ENCODE measurements at regions not wholly inside any gene's neighbourhood (a gene's known extent, or its start where the extent isn't known, plus 50 kb on each side); places are given as distances from the start of the nearest gene placed in this dataset.

GRCh38 chr13:37326334-37326733 lies 220.9 kb upstream of the CSNK1A1L start:
- DNase-seq (ENCODE audit: low read depth): peak; percentile 7
- no peak overlapping the region for H3K4me3 ChIP-seq (ENCODE audit: control insufficient read depth, low read depth, low read length)
- no peak for TF ChIP-seq CTCF (conservative IDR thresholded peaks at IDR 0.05; ENCODE audit: control insufficient read depth, insufficient read depth, low read depth, low read length)

- no peak overlapping the region for H3K4me3 ChIP-seq (ENCODE audit: control insufficient read depth, low read depth, low read length)
- no peak for TF ChIP-seq CTCF (conservative IDR thresholded peaks at IDR 0.05; ENCODE audit: control insufficient read depth, insufficient read depth, low read depth, low read length)
- peak; percentile 38 for DNase-seq (ENCODE audit: low read depth)
These were observed 213.6 kb upstream of the CSNK1A1L start for GRCh38 chr13:37319031-37319443.

GRCh38 chr13:37316935-37317334 lies 211.5 kb upstream of the CSNK1A1L start:
- H3K4me3 ChIP-seq (ENCODE audit: control insufficient read depth, low read depth, low read length): no peak overlapping the region
- DNase-seq (ENCODE audit: low read depth): no peak
- no peak for TF ChIP-seq CTCF (conservative IDR thresholded peaks at IDR 0.05; ENCODE audit: control insufficient read depth, insufficient read depth, low read depth, low read length)

- no peak for TF ChIP-seq CTCF (conservative IDR thresholded peaks at IDR 0.05; ENCODE audit: control insufficient read depth, insufficient read depth, low read depth, low read length)
- DNase-seq (ENCODE audit: low read depth): peak; percentile 96
- H3K4me3 ChIP-seq (ENCODE audit: control insufficient read depth, low read depth, low read length): no peak overlapping the region
These were observed 207.9 kb upstream of the CSNK1A1L start for GRCh38 chr13:37313372-37313771.

GRCh38 chr13:37306778-37307544 lies 201.5 kb upstream of the CSNK1A1L start:
- no peak overlapping the region for H3K4me3 ChIP-seq (ENCODE audit: control insufficient read depth, low read depth, low read length)
- peak; percentile 97 for DNase-seq (ENCODE audit: low read depth)
- no peak for TF ChIP-seq CTCF (conservative IDR thresholded peaks at IDR 0.05; ENCODE audit: control insufficient read depth, insufficient read depth, low read depth, low read length)

- H3K4me3 ChIP-seq (ENCODE audit: control insufficient read depth, low read depth, low read length): no peak overlapping the region
- TF ChIP-seq CTCF (conservative IDR thresholded peaks at IDR 0.05; ENCODE audit: control insufficient read depth, insufficient read depth, low read depth, low read length): no peak
- DNase-seq (ENCODE audit: low read depth): peak; percentile 4
These were observed 198.1 kb upstream of the CSNK1A1L start for GRCh38 chr13:37303606-37304005.

Measured in fibroblast of mammary gland (primary cell).